ENCODE measurements at regions not wholly inside any gene's neighbourhood (a gene's known extent, or its start where the extent isn't known, plus 50 kb on each side); places are given as distances from the start of the nearest gene placed in this dataset.

DNA sequence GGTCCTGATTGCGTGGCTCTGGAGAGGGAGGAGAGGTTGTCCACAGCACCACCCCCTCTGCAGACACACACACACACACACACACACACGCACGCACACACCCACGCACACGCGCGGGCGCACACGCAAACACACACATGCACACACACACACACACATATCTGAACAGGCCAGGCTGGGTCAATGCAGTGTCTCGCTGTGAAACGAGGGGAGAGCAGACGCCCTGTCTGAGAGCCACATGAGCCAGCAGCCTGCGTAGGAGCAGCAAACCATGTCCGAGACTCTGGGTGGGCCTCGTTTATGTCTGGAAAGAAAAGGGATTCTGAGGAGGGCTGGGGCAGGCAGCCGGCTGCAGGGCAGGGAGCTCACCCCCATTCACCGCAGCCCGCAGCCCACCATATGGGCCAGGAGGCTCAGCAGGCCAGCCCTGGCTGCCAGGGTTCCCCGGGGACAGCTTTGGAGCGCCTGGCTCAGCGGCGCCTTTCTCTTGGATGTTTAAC, 93.3 kb upstream of the TNRC6C start:
- TF ChIP-seq, protein P1, sequence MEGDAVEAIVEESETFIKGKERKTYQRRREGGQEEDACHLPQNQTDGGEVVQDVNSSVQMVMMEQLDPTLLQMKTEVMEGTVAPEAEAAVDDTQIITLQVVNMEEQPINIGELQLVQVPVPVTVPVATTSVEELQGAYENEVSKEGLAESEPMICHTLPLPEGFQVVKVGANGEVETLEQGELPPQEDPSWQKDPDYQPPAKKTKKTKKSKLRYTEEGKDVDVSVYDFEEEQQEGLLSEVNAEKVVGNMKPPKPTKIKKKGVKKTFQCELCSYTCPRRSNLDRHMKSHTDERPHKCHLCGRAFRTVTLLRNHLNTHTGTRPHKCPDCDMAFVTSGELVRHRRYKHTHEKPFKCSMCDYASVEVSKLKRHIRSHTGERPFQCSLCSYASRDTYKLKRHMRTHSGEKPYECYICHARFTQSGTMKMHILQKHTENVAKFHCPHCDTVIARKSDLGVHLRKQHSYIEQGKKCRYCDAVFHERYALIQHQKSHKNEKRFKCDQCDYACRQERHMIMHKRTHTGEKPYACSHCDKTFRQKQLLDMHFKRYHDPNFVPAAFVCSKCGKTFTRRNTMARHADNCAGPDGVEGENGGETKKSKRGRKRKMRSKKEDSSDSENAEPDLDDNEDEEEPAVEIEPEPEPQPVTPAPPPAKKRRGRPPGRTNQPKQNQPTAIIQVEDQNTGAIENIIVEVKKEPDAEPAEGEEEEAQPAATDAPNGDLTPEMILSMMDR (conservative IDR thresholded peaks at IDR 0.05), result no peak
- no peak for TF ChIP-seq ZFX (IDR thresholded peaks at IDR 0.05)

Measured in C4-2B (cell line).